Stimulated activated naive CD4-positive, alpha-beta T cell treated with Interleukin-2 at 50 U/mL for 16 hours (primary cell): ENCODE measurements at regions not wholly inside any gene's neighbourhood (a gene's known extent, or its start where the extent isn't known, plus 50 kb on each side); places are given as distances from the start of the nearest gene placed in this dataset.

Experiments
- DNase-seq: peaks from one replicate; lab custom pipeline; 2025; lab: John Stamatoyannopoulos, UW

GRCh38 chr17:79192503-79193351 lies 118.1 kb downstream of the ENGASE start:
- DNase-seq, result no peak

DNA sequence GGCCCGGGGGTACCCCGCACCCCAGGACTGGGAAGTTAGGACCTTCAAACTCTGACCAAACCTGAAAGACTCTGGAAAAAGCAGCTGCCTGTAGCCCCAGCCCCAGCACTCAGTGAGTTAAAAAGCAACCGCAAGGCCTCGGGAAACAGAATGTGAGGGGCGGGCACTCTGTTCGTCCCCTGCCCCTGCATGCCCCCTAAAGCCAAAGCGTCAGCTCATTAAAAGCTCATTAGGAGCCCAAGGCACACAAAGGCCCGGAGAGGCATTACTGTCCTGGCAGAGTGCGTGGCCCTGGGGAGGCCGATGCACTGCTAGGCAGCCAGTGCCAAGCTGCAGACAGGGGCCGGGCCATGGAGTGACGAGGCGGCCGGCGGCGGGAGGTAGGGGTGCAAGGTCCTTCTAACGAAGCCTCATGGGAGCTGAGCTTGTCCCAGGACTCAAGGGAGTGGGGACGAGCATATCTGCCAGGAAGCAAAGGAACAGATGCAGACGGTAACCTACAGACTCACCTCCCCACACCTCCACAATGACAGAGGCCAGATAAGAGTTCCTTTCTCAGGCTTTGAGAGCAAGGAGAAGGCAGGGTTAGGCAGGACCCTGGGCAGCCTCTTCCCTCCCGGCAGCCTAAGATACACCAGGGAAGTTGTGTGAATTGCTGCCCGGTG lies 116.8 kb downstream of the ENGASE start:
- DNase-seq, result no peak

DNA sequence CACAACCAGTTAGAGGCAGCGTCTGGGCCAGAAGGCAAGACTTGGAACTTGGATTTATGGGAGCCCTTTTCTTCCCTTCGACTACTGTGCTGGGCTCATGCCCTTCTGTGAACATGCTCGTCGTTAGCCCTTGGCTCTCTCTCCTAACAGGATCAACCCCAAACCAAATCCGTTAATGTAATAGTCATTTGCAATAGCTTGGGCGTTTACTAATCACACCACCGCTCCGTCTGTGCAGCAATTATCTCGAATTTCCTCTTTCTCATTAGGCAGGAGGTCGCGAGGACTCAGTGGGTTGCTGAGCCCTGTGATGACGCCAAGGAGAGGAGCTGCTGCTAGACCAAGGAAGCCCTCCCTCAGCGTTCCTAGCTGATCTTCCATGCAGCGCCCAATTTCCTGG lies 114.7 kb downstream of the ENGASE start:
- no peak for DNase-seq

DNA sequence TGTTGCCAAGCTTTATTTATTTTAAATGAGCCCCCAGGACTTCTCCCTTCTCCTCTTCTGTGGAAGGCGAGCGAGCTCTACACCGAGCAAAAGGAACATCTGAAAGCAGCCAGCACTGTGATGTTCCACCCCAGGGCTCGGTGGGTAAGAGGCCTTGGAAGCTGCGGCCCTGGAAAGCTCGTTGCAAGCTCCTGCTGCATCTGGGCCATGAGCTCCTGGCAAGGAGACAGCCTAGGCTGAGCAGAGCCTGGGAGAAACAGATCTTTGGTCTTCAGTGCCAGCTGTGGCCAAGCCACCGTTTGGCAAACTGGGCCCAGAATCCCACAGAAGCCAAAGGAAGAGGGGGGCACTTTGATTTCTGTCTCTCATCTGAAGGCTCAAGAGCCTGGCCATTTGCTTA lies 114.1 kb downstream of the ENGASE start:
- no peak for DNase-seq

DNA sequence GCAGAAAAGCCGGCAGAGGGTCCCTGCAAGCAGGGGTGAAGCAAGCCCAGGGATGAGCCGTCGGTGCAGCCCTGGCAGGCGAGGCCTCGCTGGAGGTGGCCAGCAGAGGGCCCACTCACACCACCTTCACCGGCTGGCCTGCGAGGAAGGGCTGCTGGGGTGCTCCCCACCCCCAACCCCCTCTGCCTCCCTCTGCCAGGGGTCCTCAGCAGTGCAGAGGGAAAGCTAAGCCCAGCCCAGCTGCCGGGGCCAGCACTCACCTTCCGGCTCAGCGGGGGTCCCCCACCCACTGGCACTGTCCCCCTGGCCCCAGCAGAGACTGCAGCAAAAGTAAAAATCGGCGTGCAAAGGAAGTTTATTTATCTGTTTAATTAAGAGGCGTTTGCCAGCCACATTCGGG lies 113.4 kb downstream of the ENGASE start:
- DNase-seq, result no peak

- no peak for DNase-seq
Measured at GRCh38 chr17:79187186-79187585, 112.6 kb downstream of the ENGASE start.

GRCh38 chr17:79186406-79186805 lies 111.8 kb downstream of the ENGASE start:
- DNase-seq, result no peak

- no peak for DNase-seq
Measured at GRCh38 chr17:79185671-79186070, 111.0 kb downstream of the ENGASE start.

DNA sequence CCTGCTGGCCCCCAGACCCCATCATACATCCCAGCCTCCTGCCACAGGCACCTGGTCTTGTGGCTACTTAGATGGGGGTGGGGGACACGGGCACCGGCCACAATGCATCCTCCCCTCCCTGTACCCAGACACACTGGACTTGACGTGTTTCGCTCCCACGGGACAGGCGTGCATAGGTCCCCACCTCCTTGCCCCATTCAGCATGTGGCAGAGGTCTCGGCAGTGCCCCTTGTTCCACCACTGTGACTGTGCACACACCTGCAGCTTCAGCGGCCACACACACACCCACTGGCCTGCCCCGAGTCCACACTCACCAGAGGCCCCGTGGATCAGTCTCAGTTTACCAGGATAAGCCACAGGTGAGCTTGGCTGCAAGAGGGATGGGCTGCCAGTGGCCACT lies 109.6 kb downstream of the ENGASE start:
- DNase-seq, result no peak

DNA sequence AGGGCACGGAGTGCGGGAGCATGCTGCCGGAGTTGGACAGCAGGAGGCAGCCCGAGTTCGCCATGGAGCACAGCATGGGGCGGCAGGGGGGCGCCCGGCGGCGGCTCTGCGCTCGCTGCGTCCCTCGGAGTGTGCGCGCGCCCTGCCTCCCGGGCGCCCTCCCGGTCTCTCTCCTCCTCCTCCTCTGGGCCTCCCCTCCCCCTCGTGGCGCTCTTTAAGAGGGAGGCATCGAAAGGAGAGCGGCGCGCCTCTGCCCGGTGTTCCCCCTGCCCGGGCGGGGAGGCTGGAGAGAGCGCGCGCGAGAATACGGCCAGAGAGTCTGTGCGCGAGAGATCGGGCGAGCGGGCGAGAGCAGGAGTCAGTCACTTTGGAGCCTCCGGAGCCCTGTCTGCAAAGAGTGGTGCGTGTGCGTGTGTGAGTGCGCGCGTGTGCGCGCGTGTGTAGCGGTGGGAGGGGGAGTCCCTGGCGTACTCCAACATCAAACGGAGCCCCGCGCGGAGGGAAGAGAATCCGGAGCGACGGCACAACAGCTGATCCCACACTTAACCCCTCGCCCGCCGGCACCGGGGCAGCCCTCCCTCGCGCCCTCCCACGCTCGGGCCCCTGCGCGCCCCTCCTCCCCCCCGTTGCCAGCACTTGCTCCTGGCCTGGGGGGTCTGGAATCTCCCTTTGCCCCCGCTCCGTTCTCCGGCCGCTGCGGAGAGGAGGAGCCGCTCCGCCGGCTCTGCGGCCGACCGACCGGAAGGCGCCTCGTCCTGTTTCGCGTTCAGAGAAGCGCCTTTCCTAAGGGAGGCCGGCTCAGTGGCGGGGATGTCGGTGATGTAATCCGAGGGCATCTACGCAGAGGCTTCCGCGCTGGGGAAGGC lies 108.9 kb downstream of the ENGASE start:
- DNase-seq, result no peak

- DNase-seq, result no peak
Measured at GRCh38 chr17:79183043-79183292, 108.3 kb downstream of the ENGASE start.

DNA sequence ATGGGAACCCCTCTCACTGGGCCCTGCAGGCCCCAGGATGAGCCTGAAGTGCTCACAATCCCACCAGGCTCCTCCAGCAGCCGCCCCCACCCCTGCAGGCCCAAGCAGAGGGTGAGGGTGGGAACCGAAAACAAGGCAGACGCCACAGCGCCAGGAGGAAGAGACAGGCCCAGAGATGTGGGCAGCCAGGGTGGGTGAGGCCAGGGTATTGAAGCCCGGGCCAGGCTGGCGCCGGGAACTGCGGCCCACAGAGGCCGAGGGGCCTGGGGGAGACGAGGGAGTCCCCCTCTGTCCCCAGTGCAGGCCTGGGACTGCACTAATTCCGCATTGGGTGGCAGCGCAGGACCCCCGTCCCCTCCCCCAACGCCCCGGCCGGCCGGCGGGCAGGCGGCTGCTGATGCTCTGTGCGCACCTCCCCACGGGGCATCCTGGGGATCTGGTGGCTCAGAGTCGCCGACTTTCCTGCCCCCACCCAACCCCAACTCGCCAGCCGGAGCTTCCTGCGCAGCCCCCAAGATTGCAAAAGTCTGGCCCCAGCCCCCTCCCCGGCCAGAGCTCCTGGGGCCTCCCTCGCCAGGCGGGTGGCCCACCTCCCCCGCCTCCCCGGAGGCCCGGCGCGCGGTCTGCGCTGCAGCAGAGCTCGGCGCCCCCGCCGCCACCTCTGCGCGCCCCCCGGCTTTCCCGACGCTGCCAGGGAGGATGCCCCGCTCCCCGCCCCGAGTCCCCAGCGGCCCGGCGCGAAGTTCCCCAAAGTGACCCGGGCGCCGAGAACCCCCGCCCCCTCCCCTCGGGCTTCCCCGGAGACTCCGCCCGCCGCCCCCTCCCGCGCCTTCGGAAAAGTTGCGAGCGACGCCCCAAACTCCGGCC lies 107.8 kb downstream of the ENGASE start:
- no peak for DNase-seq

GRCh38 chr17:79180358-79181005 lies 105.9 kb downstream of the ENGASE start:
- no peak for DNase-seq

- DNase-seq, result no peak
Measured at GRCh38 chr17:79179334-79179733, 104.7 kb downstream of the ENGASE start.

GRCh38 chr17:79177877-79178276 lies 103.3 kb downstream of the ENGASE start:
- no peak for DNase-seq

DNA sequence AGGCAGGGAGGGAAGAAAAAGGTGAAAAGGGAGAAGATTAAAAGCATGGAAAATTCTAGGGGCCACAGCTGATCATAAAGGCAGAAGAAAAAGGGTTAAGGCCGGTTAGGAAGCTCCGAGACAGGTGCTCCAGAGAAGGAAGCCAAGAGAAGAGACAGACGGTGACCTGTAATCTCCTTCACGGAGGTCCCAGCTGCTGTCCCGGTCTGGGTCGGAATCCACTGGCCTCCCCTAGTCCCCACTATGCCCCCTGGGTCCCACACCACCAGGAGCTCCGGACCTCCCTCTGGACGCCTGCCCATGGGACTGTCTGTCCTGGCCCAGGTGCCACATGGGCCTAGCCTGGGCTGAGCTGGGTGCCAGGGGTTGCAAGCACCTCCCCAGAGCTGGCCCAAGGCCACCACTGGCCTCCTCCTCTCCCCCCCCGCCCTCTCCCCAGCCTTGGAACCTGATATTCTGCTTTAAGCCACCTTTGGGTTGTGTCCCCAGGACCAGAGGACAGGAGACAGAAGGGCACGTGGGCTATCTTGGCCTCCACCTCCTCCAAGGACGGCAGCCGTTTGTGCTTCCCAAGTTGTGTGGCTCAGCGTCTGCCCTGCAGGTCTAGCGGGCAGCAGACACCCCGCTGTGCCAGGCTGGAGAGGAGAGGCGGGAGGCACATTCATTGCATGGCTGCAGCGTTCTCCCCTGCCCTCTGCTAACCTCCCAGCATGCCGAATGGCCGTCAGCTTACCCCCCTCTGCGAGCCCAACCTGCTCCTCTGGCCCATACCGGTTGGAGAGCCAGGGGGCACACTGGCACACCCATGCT lies 102.4 kb downstream of the ENGASE start:
- no peak for DNase-seq

- DNase-seq, result no peak
Measured at GRCh38 chr17:79174905-79175856, 100.6 kb downstream of the ENGASE start.

- no peak for DNase-seq
Measured at GRCh38 chr17:79174193-79174765, 99.7 kb downstream of the ENGASE start.

GRCh38 chr17:79171188-79171587 lies 96.6 kb downstream of the ENGASE start:
- no peak for DNase-seq
